Inferior parietal cortex (tissue), 1 donor: ENCODE measurements at regions not wholly inside any gene's neighbourhood (a gene's known extent, or its start where the extent isn't known, plus 50 kb on each side); places are given as distances from the start of the nearest gene placed in this dataset.
A peak's percentile ranks its signal among the peaks of the same experiment; 100 is the strongest.

Experiments
- DNase-seq: peaks from one replicate; pipeline ENCODE4 v3.0.0-alpha.2; 2016; ENCODE audit errors: extremely low spot score

- no peak for DNase-seq
Measured at GRCh38 chr4:24060932-24061331, 171.1 kb upstream of the PPARGC1A start.

- no peak for DNase-seq
Measured at GRCh38 chr4:24059839-24060238, 170.0 kb upstream of the PPARGC1A start.

- no peak for DNase-seq
Measured at GRCh38 chr4:24057915-24058559, 168.2 kb upstream of the PPARGC1A start.

- DNase-seq = peak; percentile 30
Measured at GRCh38 chr4:24056289-24056688, 166.4 kb upstream of the PPARGC1A start.

GRCh38 chr4:24055623-24056022 is 165.8 kb upstream of the PPARGC1A start:
- no peak for DNase-seq

GRCh38 chr4:24054910-24055309 is 165.1 kb upstream of the PPARGC1A start:
- DNase-seq = no peak

- DNase-seq = no peak
Measured at GRCh38 chr4:24053934-24054333, 164.1 kb upstream of the PPARGC1A start.

- no peak for DNase-seq
Measured at GRCh38 chr4:24044610-24045589, 155.1 kb upstream of the PPARGC1A start.

GRCh38 chr4:24042094-24042493 is 152.2 kb upstream of the PPARGC1A start:
- DNase-seq = no peak

- DNase-seq = no peak
Measured at GRCh38 chr4:24040811-24041210, 151.0 kb upstream of the PPARGC1A start.

GRCh38 chr4:24033626-24034025 is 143.8 kb upstream of the PPARGC1A start:
- DNase-seq = no peak

GRCh38 chr4:24032371-24032989 is 142.6 kb upstream of the PPARGC1A start:
- no peak for DNase-seq

GRCh38 chr4:24026596-24026995 is 136.7 kb upstream of the PPARGC1A start:
- no peak for DNase-seq

- DNase-seq = no peak
Measured at GRCh38 chr4:24024605-24025004, 134.8 kb upstream of the PPARGC1A start.

GRCh38 chr4:24024157-24024556 is 134.3 kb upstream of the PPARGC1A start:
- no peak for DNase-seq

GRCh38 chr4:24015782-24016181 is 125.9 kb upstream of the PPARGC1A start:
- no peak for DNase-seq

- peak; percentile 26 for DNase-seq
Measured at GRCh38 chr4:24013668-24014422, 124.0 kb upstream of the PPARGC1A start.

- no peak for DNase-seq
Measured at GRCh38 chr4:24010994-24011393, 121.1 kb upstream of the PPARGC1A start.

- no peak for DNase-seq
Measured at GRCh38 chr4:24010573-24010972, 120.7 kb upstream of the PPARGC1A start.

GRCh38 chr4:24007860-24008261 is 118.0 kb upstream of the PPARGC1A start:
- DNase-seq = peak; percentile 27

- DNase-seq = no peak
Measured at GRCh38 chr4:24006269-24006668, 116.4 kb upstream of the PPARGC1A start.

- peak; percentile 15 for DNase-seq
Measured at GRCh38 chr4:24003926-24004325, 114.1 kb upstream of the PPARGC1A start.
